Stomach (tissue), 8 donors: ENCODE measurements at regions not wholly inside any gene's neighbourhood (a gene's known extent, or its start where the extent isn't known, plus 50 kb on each side); places are given as distances from the start of the nearest gene placed in this dataset.
A peak's percentile ranks its signal among the peaks of the same experiment; 100 is the strongest.

Experiments used
- DNase-seq, 2 donors: peaks; one replicate each; pipeline versions ENCODE4 v3.0.0 to v3.0.0-alpha.2; 2013 to 2019
- H3K27ac ChIP-seq, 5 donors: fragments of 200-600 bp in 4 of 5; sonication (generic) in 4 of 5; one replicate each; pipeline ENCODE4 v1.5.1; 2013 to 2019; ENCODE audit warnings: mild to moderate bottlenecking in 1 of 5, moderate library complexity in 1 of 5
- H3K27me3 ChIP-seq, 3 donors: fragments of 200-600 bp; sonication (generic); one replicate each; pipeline ENCODE4 v1.5.1; 2017 to 2019; ENCODE audit warnings: mixed run types in 1 of 3
- H3K36me3 ChIP-seq, 4 donors: fragments of 200-600 bp; sonication (generic); 1 replicate in 3 of 4; 2 replicates in 1 of 4; pipeline ENCODE4 v1.5.1; 2016 to 2019
- H3K4me1 ChIP-seq, 4 donors: fragments of 200-600 bp; sonication (generic); one replicate each; pipeline ENCODE4 v1.5.1; 2016 to 2019
- H3K4me3 ChIP-seq, 4 donors: fragments of 200-600 bp; sonication (generic) in 3 of 4; one replicate each; pipeline ENCODE4 v1.5.1; 2016 to 2019; ENCODE audit warnings: mild to moderate bottlenecking in 1 of 4
- H3K9me3 ChIP-seq, 4 donors: fragments of 200-600 bp; sonication (generic); one replicate each; pipeline ENCODE4 v1.5.1; 2016 to 2019
- CTCF ChIP-seq, 7 experiments: fragments of 450-650 bp in 4 of 7; fragments of 200-600 bp in 3 of 7; sonication (generic) in 3 of 7; IDR thresholded peaks; one replicate each; pipeline ENCODE4 v1.5.1; 2016 to 2019; ENCODE audit warnings: antibody characterized with exemption in 7 of 7, control low read depth in 2 of 7, mild to moderate bottlenecking in 1 of 7
- EP300 ChIP-seq: sonication (generic); formaldehyde crosslinking; IDR thresholded peaks from one replicate; pipeline ENCODE4 v1.6.1; 2017; ENCODE audit warnings: antibody characterized with exemption
- POLR2A ChIP-seq, 4 donors: fragments of 450-650 bp; IDR thresholded peaks; one replicate each; pipeline ENCODE4 v1.6.1; 2016; ENCODE audit warnings: antibody characterized with exemption in 4 of 4, control low read depth in 2 of 4, mild to moderate bottlenecking in 1 of 4, moderate library complexity in 1 of 4
- POLR2AphosphoS5 ChIP-seq, 3 donors: sonication (generic); formaldehyde crosslinking; IDR thresholded peaks; one replicate each; pipeline ENCODE4 v1.6.1; 2016; ENCODE audit warnings: antibody characterized with exemption in 3 of 3
- WGBS, 5 donors: extraction: QIAGEN DNeasy Blood & Tissue Kit in 3 of 5; methylation state at CpG; one replicate each; pipeline versions ENCODE4 v1.1.5 to v1.1.7; 2013 to 2018; 5-methylcytosine and 5-hydroxymethylcytosine counted together
- intact Hi-C: fragments of 100-400 bp; cut with DNase I; formaldehyde crosslinking; loops from one replicate; pipeline ENCODE4 v1.15.1; 2023; ENCODE audit warnings: low total_unique reads
- donor health status: healthy with polysubstance abuse.
- donor health status: Bipolar disorder and iron deficiency.
- donor health status: healthy.

- intact Hi-C loops = loop anchor here (5.0 kb wide), 1 partner anchor 964 kb away; no protein-coding TSS in a partner anchor
- Histone ChIP-seq H3K27ac (no peak overlapping the region), H3K4me1 (peaks cover 33 to 49% (median 42%) of the 10 kb centered on the region in 4 donors), H3K4me3 (no peak overlapping the region), H3K27me3 (peaks cover 8 to 95% (median 75%) of the 10 kb centered on the region in 3 donors), H3K9me3 (no peaks in the 10 kb centered on the region), H3K36me3 (no peaks in the 10 kb centered on the region)
- peak in 1 of 2 donors; percentile 28 for DNase-seq
- 30 to 38% (median 36%) methylated on average over 38 to 39 of the region's 39 CpGs for WGBS, 5 donors
- TF ChIP-seq POLR2A (IDR thresholded peaks at IDR 0.05) (no peak), POLR2AphosphoS5 (IDR thresholded peaks at IDR 0.05) (no peak), EP300 (no peak), CTCF (IDR thresholded peaks at IDR 0.05) (no peak)
Observed at GRCh38 chr11:16610738-16611388, 127.6 kb upstream of the C11orf58 start.

- Histone ChIP-seq H3K4me3 (no peak overlapping the region), H3K36me3 (no peaks in the 10 kb centered on the region), H3K9me3 (no peaks in the 10 kb centered on the region), H3K27me3 (peaks cover 8 to 97% (median 81%) of the 10 kb centered on the region in 3 donors), H3K4me1 (peaks cover 36 to 54% (median 47%) of the 10 kb centered on the region in 4 donors), H3K27ac (no peak overlapping the region)
- WGBS, 5 donors = 59 to 73% (median 69%) methylated on average over 23 of the region's 23 CpGs
- intact Hi-C loops = loop anchor here (5.0 kb wide), 1 partner anchor 963 kb away; no protein-coding TSS in a partner anchor
- TF ChIP-seq CTCF (IDR thresholded peaks at IDR 0.05) (no peak), EP300 (no peak), POLR2AphosphoS5 (IDR thresholded peaks at IDR 0.05) (no peak), POLR2A (IDR thresholded peaks at IDR 0.05) (no peak)
- no peak for DNase-seq
Observed at GRCh38 chr11:16610213-16610737, 128.2 kb upstream of the C11orf58 start.

GRCh38 chr11:16609769-16610168 is 128.7 kb upstream of the C11orf58 start:
- H3K4me3 ChIP-seq = no peak overlapping the region
- intact Hi-C loops = loop anchor here (5.0 kb wide), 1 partner anchor 962 kb away; no protein-coding TSS in a partner anchor
- 81 to 90% (median 88%) methylated on average over 2 to 3 of the region's 3 CpGs for WGBS, 5 donors
- H3K36me3 ChIP-seq = no peaks in the 10 kb centered on the region
- no peaks in the 10 kb centered on the region for H3K9me3 ChIP-seq
- no peak for TF ChIP-seq POLR2AphosphoS5 (IDR thresholded peaks at IDR 0.05)
- TF ChIP-seq POLR2A (IDR thresholded peaks at IDR 0.05) = no peak
- no peak overlapping the region for H3K27ac ChIP-seq
- peaks cover 8 to 98% (median 86%) of the 10 kb centered on the region in 3 donors for H3K27me3 ChIP-seq
- no peak for DNase-seq
- H3K4me1 ChIP-seq = peaks cover 39 to 58% (median 51%) of the 10 kb centered on the region in 4 donors

- peak overlapping the region; percentile 58 to 69 (median 64) for H3K4me3 ChIP-seq
- peaks cover 35 to 60% (median 45%) of the 10 kb centered on the region in 4 donors for H3K4me1 ChIP-seq
- H3K27me3 ChIP-seq = peaks cover 3 to 98% (median 83%) of the 10 kb centered on the region in 3 donors
- H3K36me3 ChIP-seq = no peaks in the 10 kb centered on the region
- no peaks in the 10 kb centered on the region for H3K9me3 ChIP-seq
- intact Hi-C loops = no loop called here
- DNase-seq = peak; percentile 38 to 89
- TF ChIP-seq POLR2AphosphoS5 (IDR thresholded peaks at IDR 0.05) = peak; percentile 28 to 51 (median 33)
- no peak for TF ChIP-seq POLR2A (IDR thresholded peaks at IDR 0.05)
- 17 to 26% (median 23%) methylated on average over 25 of the region's 25 CpGs for WGBS, 5 donors
- peak overlapping the region in 4 of 5 donors; percentile 82 to 89 (median 87) for H3K27ac ChIP-seq
Observed at GRCh38 chr11:16607675-16608644, 130.5 kb upstream of the C11orf58 start.
